Right lobe of liver (tissue), 4 donors: ENCODE measurements at regions not wholly inside any gene's neighbourhood (a gene's known extent, or its start where the extent isn't known, plus 50 kb on each side); places are given as distances from the start of the nearest gene placed in this dataset.
"Not testable (repeated sequence)": the region's sequence is repeated elsewhere in the genome, so short reads cannot be mapped to it uniquely, and the experiment has no call there.

Experiments
- CTCF ChIP-seq, 4 donors: fragments of 200-600 bp in 3 of 4; fragments of 450-650 bp in 1 of 4; IDR thresholded peaks; one replicate each; pipeline versions ENCODE4 v1.5.1 to v1.8.0; 2016 to 2022; ENCODE audit warnings: antibody characterized with exemption in 4 of 4, mild to moderate bottlenecking in 2 of 4
- POLR2A ChIP-seq: fragments of 450-650 bp; IDR thresholded peaks from one replicate; pipeline ENCODE4 v1.6.1; 2017; ENCODE audit warnings: antibody characterized with exemption, mild to moderate bottlenecking
- donor health status: DM: no; HTN: no; CAD: no.
- donor health status: DM: no; HTN: no; CAD: no.
- donor health status: DM: no; HTN: yes; CAD: no.

- not testable (repeated sequence) for TF ChIP-seq CTCF (IDR thresholded peaks at IDR 0.05); POLR2A
These were observed 2864.7 kb upstream of the TEKT4 start for GRCh38 chr2:92006557-92006956.
